GM12892 (cell line): ENCODE measurements at regions not wholly inside any gene's neighbourhood (a gene's known extent, or its start where the extent isn't known, plus 50 kb on each side); places are given as distances from the start of the nearest gene placed in this dataset.

Source experiments
- POLR2A ChIP-seq: IDR thresholded peaks from 2 replicates; pipeline ENCODE4 v1.6.1; 2011; ENCODE audit warnings: low read depth, low read length, control low read depth
- POLR2AphosphoS5 ChIP-seq: IDR thresholded peaks from 2 replicates; pipeline ENCODE4 v1.6.1; 2011; ENCODE audit warnings: low read depth, low read length, control low read depth

GRCh38 chr16:63080746-63081145 lies 1044.5 kb upstream of the CDH8 start:
- TF ChIP-seq POLR2AphosphoS5 (no peak), POLR2A (no peak)
